ENCODE measurements at regions not wholly inside any gene's neighbourhood (a gene's known extent, or its start where the extent isn't known, plus 50 kb on each side); places are given as distances from the start of the nearest gene placed in this dataset.

GRCh38 chr9:78782858-78783257, 485.9 kb downstream of the PSAT1 start:
- Histone ChIP-seq H3K27me3 (ENCODE audit: control insufficient read depth, insufficient read depth, low read length) (no peaks in the 10 kb centered on the region), H3K9me3 (ENCODE audit: control insufficient read depth, insufficient read depth, low read length) (no peaks in the 10 kb centered on the region), H3K27ac (ENCODE audit: low read depth, low read length) (no peak overlapping the region), H3K4me3 (ENCODE audit: low read depth, low read length) (no peak overlapping the region)
- ChIA-PET POLR2A (interaction anchor here (0.7 kb wide), 1 partner anchor 787 kb away, joined by 6 read pairs; no protein-coding TSS in a partner anchor), CTCF (interaction anchor here (0.7 kb wide), 3 partner anchors 67 to 433 kb away, joined by 3 to 4 read pairs (median 4); no protein-coding TSS in a partner anchor)
- DNase-seq (ENCODE audit: low read depth, low spot score), result no peak
- TF ChIP-seq, protein P1, sequence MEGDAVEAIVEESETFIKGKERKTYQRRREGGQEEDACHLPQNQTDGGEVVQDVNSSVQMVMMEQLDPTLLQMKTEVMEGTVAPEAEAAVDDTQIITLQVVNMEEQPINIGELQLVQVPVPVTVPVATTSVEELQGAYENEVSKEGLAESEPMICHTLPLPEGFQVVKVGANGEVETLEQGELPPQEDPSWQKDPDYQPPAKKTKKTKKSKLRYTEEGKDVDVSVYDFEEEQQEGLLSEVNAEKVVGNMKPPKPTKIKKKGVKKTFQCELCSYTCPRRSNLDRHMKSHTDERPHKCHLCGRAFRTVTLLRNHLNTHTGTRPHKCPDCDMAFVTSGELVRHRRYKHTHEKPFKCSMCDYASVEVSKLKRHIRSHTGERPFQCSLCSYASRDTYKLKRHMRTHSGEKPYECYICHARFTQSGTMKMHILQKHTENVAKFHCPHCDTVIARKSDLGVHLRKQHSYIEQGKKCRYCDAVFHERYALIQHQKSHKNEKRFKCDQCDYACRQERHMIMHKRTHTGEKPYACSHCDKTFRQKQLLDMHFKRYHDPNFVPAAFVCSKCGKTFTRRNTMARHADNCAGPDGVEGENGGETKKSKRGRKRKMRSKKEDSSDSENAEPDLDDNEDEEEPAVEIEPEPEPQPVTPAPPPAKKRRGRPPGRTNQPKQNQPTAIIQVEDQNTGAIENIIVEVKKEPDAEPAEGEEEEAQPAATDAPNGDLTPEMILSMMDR (IDR thresholded peaks at IDR 0.05; ENCODE audit: low read depth, low read length), result no peak

DNA sequence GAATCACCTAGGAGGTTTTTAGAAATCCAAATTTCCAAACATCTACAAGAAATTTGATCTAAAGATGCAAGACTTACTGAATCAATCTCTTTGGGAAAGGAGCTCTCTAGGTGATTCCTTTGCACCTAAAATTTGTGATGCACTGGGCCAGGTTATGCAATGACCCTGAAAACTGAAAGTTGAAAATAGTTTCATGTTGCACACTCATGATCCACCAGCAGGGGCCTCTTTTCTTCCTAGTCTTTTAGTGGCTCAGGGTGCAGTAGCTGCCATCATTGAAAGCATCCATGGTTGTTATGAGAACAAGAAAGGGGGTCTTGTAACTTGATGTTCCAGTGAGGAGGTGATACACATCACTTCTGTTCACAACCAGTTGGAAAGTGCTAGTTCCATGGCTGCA, 486.8 kb downstream of the PSAT1 start:
- H3K9me3 ChIP-seq (ENCODE audit: control insufficient read depth, insufficient read depth, low read length), result no peaks in the 10 kb centered on the region
- ChIA-PET POLR2A (no interaction called here), CTCF (no interaction called here)
- no peak overlapping the region for H3K27ac ChIP-seq (ENCODE audit: low read depth, low read length)
- no peaks in the 10 kb centered on the region for H3K27me3 ChIP-seq (ENCODE audit: control insufficient read depth, insufficient read depth, low read length)
- no peak overlapping the region for H3K4me3 ChIP-seq (ENCODE audit: low read depth, low read length)
- TF ChIP-seq, protein P1 (IDR thresholded peaks at IDR 0.05; ENCODE audit: low read depth, low read length), result peak; percentile 39
- DNase-seq (ENCODE audit: low read depth, low spot score), result no peak

- no peak for DNase-seq (ENCODE audit: low read depth, low spot score)
- no peaks in the 10 kb centered on the region for H3K27me3 ChIP-seq (ENCODE audit: control insufficient read depth, insufficient read depth, low read length)
- ChIA-PET POLR2A (no interaction called here), CTCF (no interaction called here)
- H3K9me3 ChIP-seq (ENCODE audit: control insufficient read depth, insufficient read depth, low read length), result no peaks in the 10 kb centered on the region
- H3K4me3 ChIP-seq (ENCODE audit: low read depth, low read length), result no peak overlapping the region
- TF ChIP-seq, protein P1 (IDR thresholded peaks at IDR 0.05; ENCODE audit: low read depth, low read length), result no peak
- no peak overlapping the region for H3K27ac ChIP-seq (ENCODE audit: low read depth, low read length)
These were observed 489.9 kb downstream of the PSAT1 start for GRCh38 chr9:78786794-78787193.

DNA sequence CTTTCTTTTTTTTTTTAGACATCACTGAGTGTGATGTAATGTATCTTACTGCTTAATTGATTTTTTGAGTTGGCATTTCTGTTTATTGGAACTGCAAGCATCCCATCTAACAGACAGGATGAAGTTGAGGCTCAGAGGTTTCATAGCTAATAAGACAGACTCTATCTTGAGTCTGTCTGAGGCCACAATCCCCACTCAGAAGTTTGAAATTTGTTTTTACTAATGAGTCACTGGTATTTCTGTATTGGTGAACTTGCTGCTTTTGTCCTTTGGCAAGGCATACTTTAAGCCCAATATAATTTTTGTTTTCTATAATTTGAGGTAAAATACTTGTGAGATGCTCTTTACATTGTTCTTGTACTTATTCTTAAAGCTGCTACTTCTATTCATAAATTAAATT, 491.2 kb downstream of the PSAT1 start:
- POLR2A ChIA-PET, result no interaction called here
- TF ChIP-seq, protein P1 (IDR thresholded peaks at IDR 0.05; ENCODE audit: low read depth, low read length), result no peak

DNA sequence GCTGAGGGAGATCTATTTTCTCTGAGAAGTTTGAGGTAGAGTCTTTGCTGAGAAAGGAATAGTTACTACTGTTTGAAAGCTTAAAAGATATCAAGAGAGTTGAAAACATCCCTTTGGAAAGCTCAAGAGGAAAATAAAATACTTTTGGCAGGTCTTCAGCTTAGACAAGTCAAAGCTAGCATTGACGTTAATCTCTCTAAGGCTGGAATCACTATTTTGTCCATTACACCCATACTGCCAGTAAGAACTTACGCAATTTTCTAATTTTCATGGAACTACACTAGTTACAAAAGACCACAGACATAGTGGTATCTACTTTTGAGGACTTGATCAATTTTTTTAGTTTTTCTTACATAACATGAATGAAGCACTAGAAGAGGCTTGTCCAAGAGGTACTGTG, 494.9 kb downstream of the PSAT1 start:
- ChIA-PET POLR2A (no interaction called here), CTCF (no interaction called here)
- no peak overlapping the region for H3K4me3 ChIP-seq (ENCODE audit: low read depth, low read length)
- no peaks in the 10 kb centered on the region for H3K27me3 ChIP-seq (ENCODE audit: control insufficient read depth, insufficient read depth, low read length)
- H3K27ac ChIP-seq (ENCODE audit: low read depth, low read length), result no peak overlapping the region
- TF ChIP-seq, protein P1 (IDR thresholded peaks at IDR 0.05; ENCODE audit: low read depth, low read length), result no peak
- H3K9me3 ChIP-seq (ENCODE audit: control insufficient read depth, insufficient read depth, low read length), result no peaks in the 10 kb centered on the region
- DNase-seq (ENCODE audit: low read depth, low spot score), result no peak

More for the DNA sequence above, 491.2 kb downstream of the PSAT1 start:
- DNase-seq (ENCODE audit: low read depth, low spot score), result no peak
- CTCF ChIA-PET, result interaction anchor here (0.7 kb wide), 1 partner anchor 41 kb away, joined by 3 read pairs; no protein-coding TSS in a partner anchor
- Histone ChIP-seq H3K9me3 (ENCODE audit: control insufficient read depth, insufficient read depth, low read length) (no peaks in the 10 kb centered on the region), H3K27ac (ENCODE audit: low read depth, low read length) (no peak overlapping the region), H3K27me3 (ENCODE audit: control insufficient read depth, insufficient read depth, low read length) (no peaks in the 10 kb centered on the region), H3K4me3 (ENCODE audit: low read depth, low read length) (no peak overlapping the region)
